SK-N-SH treated with all-trans-retinoic acid at 6 μM for 48 hours (cell line): ENCODE measurements at regions not wholly inside any gene's neighbourhood (a gene's known extent, or its start where the extent isn't known, plus 50 kb on each side); places are given as distances from the start of the nearest gene placed in this dataset.

Source experiments
- ARNTL ChIP-seq: fragments of 450-650 bp; formaldehyde crosslinking; IDR thresholded peaks from 2 replicates; pipeline ENCODE4 v1.5.0; 2020; ENCODE audit warnings: low read depth, mild to moderate bottlenecking, moderate library complexity, borderline replicate concordance
- BACH2 ChIP-seq: fragments of 250-450 bp; sonication (Bioruptor Pico); IDR thresholded peaks from 2 replicates; pipeline ENCODE4 v1.9.0; 2021; ENCODE audit warnings: mild to moderate bottlenecking, borderline replicate concordance
- CSRNP3 ChIP-seq: fragments of 250-450 bp; sonication (Bioruptor Pico); IDR thresholded peaks from 2 replicates; pipeline ENCODE4 v1.5.1; 2021; ENCODE audit warnings: mild to moderate bottlenecking, moderate library complexity
- ISL1 ChIP-seq: fragments of 250-450 bp; sonication (Bioruptor Pico); IDR thresholded peaks from 2 replicates; pipeline ENCODE4 v2.1.2; 2022; ENCODE audit warnings: mild to moderate bottlenecking, moderate library complexity
- PATZ1 ChIP-seq: fragments of 250-450 bp; sonication (Bioruptor Pico); IDR thresholded peaks from 2 replicates; pipeline ENCODE4 v1.8.0; 2020; ENCODE audit warnings: mild to moderate bottlenecking, moderate library complexity, borderline replicate concordance
- RARB ChIP-seq: fragments of 250-450 bp; sonication (Bioruptor Pico); IDR thresholded peaks from 2 replicates; pipeline ENCODE4 v1.8.0; 2021; ENCODE audit warnings: mild to moderate bottlenecking, moderate library complexity
- TCF4 ChIP-seq: fragments of 250-450 bp; sonication (Bioruptor Pico); IDR thresholded peaks from 2 replicates; pipeline ENCODE4 v1.8.0; 2021; ENCODE audit warnings: mild to moderate bottlenecking, moderate library complexity, borderline replicate concordance
- ZFP30 ChIP-seq: fragments of 450-650 bp; formaldehyde crosslinking; IDR thresholded peaks from 2 replicates; pipeline ENCODE4 v1.5.0; 2022; ENCODE audit warnings: mild to moderate bottlenecking, moderate library complexity
- ZNF70 ChIP-seq: fragments of 450-650 bp; formaldehyde crosslinking; IDR thresholded peaks from 2 replicates; pipeline ENCODE4 v1.5.0; 2020; ENCODE audit warnings: mild to moderate bottlenecking, moderate library complexity
- TF ChIP-seq, protein P1 (sequence below): fragments of 250-450 bp; sonication (Bioruptor Pico); IDR thresholded peaks from 2 replicates; pipeline ENCODE4 v1.5.1; 2020; ENCODE audit warnings: low read depth, mild to moderate bottlenecking, moderate library complexity
- TF ChIP-seq, protein P2 (sequence below): fragments of 250-450 bp; sonication (Bioruptor Pico); IDR thresholded peaks from 2 replicates; pipeline ENCODE4 v1.5.0; 2020; ENCODE audit warnings: mild to moderate bottlenecking, moderate library complexity

GRCh38 chr1:228887960-228888359, 152.7 kb downstream of the RHOU start:
- TF ChIP-seq ZNF70 (no peak), ARNTL (CRISPR knock-in tag) (no peak), PATZ1 (CRISPR knock-in tag) (no peak), TCF4 (CRISPR knock-in tag) (peak; percentile 68), CSRNP3 (CRISPR knock-in tag) (no peak), RARB (no peak), ISL1 (CRISPR knock-in tag) (peak; percentile 70), ZFP30 (CRISPR knock-in tag) (no peak), BACH2 (CRISPR knock-in tag) (no peak)
- TF ChIP-seq, protein P1, sequence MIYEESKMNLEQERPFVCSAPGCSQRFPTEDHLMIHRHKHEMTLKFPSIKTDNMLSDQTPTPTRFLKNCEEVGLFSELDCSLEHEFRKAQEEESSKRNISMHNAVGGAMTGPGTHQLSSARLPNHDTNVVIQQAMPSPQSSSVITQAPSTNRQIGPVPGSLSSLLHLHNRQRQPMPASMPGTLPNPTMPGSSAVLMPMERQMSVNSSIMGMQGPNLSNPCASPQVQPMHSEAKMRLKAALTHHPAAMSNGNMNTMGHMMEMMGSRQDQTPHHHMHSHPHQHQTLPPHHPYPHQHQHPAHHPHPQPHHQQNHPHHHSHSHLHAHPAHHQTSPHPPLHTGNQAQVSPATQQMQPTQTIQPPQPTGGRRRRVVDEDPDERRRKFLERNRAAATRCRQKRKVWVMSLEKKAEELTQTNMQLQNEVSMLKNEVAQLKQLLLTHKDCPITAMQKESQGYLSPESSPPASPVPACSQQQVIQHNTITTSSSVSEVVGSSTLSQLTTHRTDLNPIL (CRISPR knock-in tag) = no peak
- TF ChIP-seq, protein P2, sequence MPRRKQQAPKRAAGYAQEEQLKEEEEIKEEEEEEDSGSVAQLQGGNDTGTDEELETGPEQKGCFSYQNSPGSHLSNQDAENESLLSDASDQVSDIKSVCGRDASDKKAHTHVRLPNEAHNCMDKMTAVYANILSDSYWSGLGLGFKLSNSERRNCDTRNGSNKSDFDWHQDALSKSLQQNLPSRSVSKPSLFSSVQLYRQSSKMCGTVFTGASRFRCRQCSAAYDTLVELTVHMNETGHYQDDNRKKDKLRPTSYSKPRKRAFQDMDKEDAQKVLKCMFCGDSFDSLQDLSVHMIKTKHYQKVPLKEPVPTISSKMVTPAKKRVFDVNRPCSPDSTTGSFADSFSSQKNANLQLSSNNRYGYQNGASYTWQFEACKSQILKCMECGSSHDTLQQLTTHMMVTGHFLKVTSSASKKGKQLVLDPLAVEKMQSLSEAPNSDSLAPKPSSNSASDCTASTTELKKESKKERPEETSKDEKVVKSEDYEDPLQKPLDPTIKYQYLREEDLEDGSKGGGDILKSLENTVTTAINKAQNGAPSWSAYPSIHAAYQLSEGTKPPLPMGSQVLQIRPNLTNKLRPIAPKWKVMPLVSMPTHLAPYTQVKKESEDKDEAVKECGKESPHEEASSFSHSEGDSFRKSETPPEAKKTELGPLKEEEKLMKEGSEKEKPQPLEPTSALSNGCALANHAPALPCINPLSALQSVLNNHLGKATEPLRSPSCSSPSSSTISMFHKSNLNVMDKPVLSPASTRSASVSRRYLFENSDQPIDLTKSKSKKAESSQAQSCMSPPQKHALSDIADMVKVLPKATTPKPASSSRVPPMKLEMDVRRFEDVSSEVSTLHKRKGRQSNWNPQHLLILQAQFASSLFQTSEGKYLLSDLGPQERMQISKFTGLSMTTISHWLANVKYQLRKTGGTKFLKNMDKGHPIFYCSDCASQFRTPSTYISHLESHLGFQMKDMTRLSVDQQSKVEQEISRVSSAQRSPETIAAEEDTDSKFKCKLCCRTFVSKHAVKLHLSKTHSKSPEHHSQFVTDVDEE (CRISPR knock-in tag) = no peak
